SK-N-SH (cell line): ENCODE measurements at regions not wholly inside any gene's neighbourhood (a gene's known extent, or its start where the extent isn't known, plus 50 kb on each side); places are given as distances from the start of the nearest gene placed in this dataset.

ENCODE experiments used
- CTCF ChIA-PET: fragments of 300-600, 350-600 bp; formaldehyde crosslinking; extraction: SDS; loops from one replicate; lab custom pipeline; 2021; lab: Yijun Ruan, JAX
- POLR2A ChIA-PET: fragments of 350-600 bp; sonication (Branson Sonifier 250); formaldehyde crosslinking; extraction: SDS; loops from one replicate; lab custom pipeline; 2020; ENCODE audit warnings: antibody characterized with exemption, inconsistent platforms; lab: Yijun Ruan, JAX
- DNase-seq: peaks from one replicate; pipeline ENCODE4 v3.0.0; 2012
- H2AFZ ChIP-seq: fragments of 200-600 bp; sonication (generic); 2 replicates; pipeline ENCODE4 v1.8.1; 2016; ENCODE audit warnings: antibody characterized with exemption, mild to moderate bottlenecking, low read depth
- H3F3A ChIP-seq: fragments of 200-600 bp; sonication (generic); replicated peaks from 2 replicates; pipeline ENCODE3; 2016; ENCODE audit warnings: antibody characterized with exemption, mild to moderate bottlenecking; ENCODE audit not compliant: insufficient read depth
- H3K27ac ChIP-seq, 2 experiments: fragments of 200-500 bp in 1 of 2; fragments of 200-600 bp in 1 of 2; sonication (Bioruptor generic) in 1 of 2; sonication (generic), shearing (Covaris generic) in 1 of 2; 2 replicates each; pipeline versions ENCODE4 v1.5.1 to v1.6.1; 2014 to 2016; ENCODE audit warnings: low read depth in 2 of 2, inconsistent platforms in 1 of 2, low read length in 1 of 2, mild to moderate bottlenecking in 1 of 2, mixed read lengths in 1 of 2
- H3K27me3 ChIP-seq: fragments of 200-600 bp; sonication (generic), shearing (Covaris generic); 2 replicates; pipeline ENCODE4 v1.6.1; 2016; ENCODE audit warnings: mixed run types; ENCODE audit not compliant: insufficient read depth
- H3K36me3 ChIP-seq, 2 experiments: fragments of 200-500 bp in 1 of 2; fragments of 200-600 bp in 1 of 2; sonication (Bioruptor generic) in 1 of 2; sonication (generic) in 1 of 2; replicated peaks in 1 of 2; 2 replicates each; pipeline versions ENCODE3 to v1.5.1; 2014 to 2016; ENCODE audit warnings: low read length in 1 of 2, mild to moderate bottlenecking in 1 of 2; ENCODE audit not compliant: insufficient read depth in 2 of 2, control insufficient read depth in 1 of 2
- H3K4me1 ChIP-seq, 2 experiments: fragments of 200-500 bp in 1 of 2; fragments of 200-600 bp in 1 of 2; sonication (Bioruptor generic) in 1 of 2; sonication (generic), shearing (Covaris generic) in 1 of 2; 2 replicates each; pipeline versions ENCODE4 v1.5.1 to v1.6.1; 2014 to 2016; ENCODE audit warnings: low read depth in 1 of 2, low read length in 1 of 2, mixed run types in 1 of 2; ENCODE audit not compliant: insufficient read depth in 2 of 2, control insufficient read depth in 1 of 2
- H3K4me2 ChIP-seq: fragments of 200-600 bp; sonication (generic), shearing (Covaris generic); 2 replicates; pipeline ENCODE4 v1.6.1; 2017; ENCODE audit warnings: mixed run types
- H3K4me3 ChIP-seq, 2 experiments: fragments of 200-500 bp in 1 of 2; fragments of 200-600 bp in 1 of 2; sonication (Bioruptor generic) in 1 of 2; sonication (generic), shearing (Covaris generic) in 1 of 2; 2 replicates each; pipeline versions ENCODE4 v1.5.1 to v1.8.1; 2014 to 2016; ENCODE audit warnings: low read depth in 2 of 2, inconsistent platforms in 1 of 2, low read length in 1 of 2, mild to moderate bottlenecking in 1 of 2, mixed read lengths in 1 of 2, moderate library complexity in 1 of 2
- H3K79me2 ChIP-seq: fragments of 200-600 bp; sonication (generic); 2 replicates; pipeline ENCODE4 v1.8.1; 2017; ENCODE audit warnings: mild to moderate bottlenecking; ENCODE audit not compliant: insufficient read depth
- H3K9ac ChIP-seq: fragments of 200-600 bp; sonication (generic); 2 replicates; pipeline ENCODE4 v1.6.1; 2017; ENCODE audit warnings: mixed run types
- H3K9me2 ChIP-seq: fragments of 200-600 bp; sonication (generic); 2 replicates; pipeline ENCODE4 v1.6.1; 2017; ENCODE audit warnings: mixed run types
- H3K9me3 ChIP-seq: fragments of 200-600 bp; sonication (generic); 2 replicates; pipeline ENCODE4 v1.6.1; 2017; ENCODE audit warnings: mixed run types, mild to moderate bottlenecking, moderate library complexity
- H4K20me1 ChIP-seq: fragments of 200-600 bp; sonication (generic); 2 replicates; pipeline ENCODE4 v1.6.1; 2017; ENCODE audit warnings: mild to moderate bottlenecking, mixed run types; ENCODE audit not compliant: insufficient read depth
- CHD2 ChIP-seq: fragments of 150-350 bp; IDR thresholded peaks from 2 replicates; pipeline ENCODE4 v1.6.1; 2018; ENCODE audit warnings: low read length; ENCODE audit not compliant: partially characterized antibody
- ELF1 ChIP-seq: IDR thresholded peaks from 2 replicates; pipeline ENCODE4 v1.4.0; 2012
- FOSL2 ChIP-seq: IDR thresholded peaks from 2 replicates; pipeline ENCODE4 v1.4.0; 2012; ENCODE audit warnings: low read depth, mild to moderate bottlenecking, moderate library complexity, borderline replicate concordance
- FOXJ3 ChIP-seq: sonication (generic); formaldehyde crosslinking; IDR thresholded peaks from 2 replicates; pipeline ENCODE4 v1.5.1; 2020; ENCODE audit warnings: mild to moderate bottlenecking, missing genetic modification reagents
- FOXM1 ChIP-seq: IDR thresholded peaks from 2 replicates; pipeline ENCODE4 v1.4.0; 2012; ENCODE audit warnings: low read depth, mild to moderate bottlenecking
- GABPA ChIP-seq: IDR thresholded peaks from 2 replicates; pipeline ENCODE4 v1.4.0; 2012; ENCODE audit warnings: low read depth, mild to moderate bottlenecking
- JUND ChIP-seq: IDR thresholded peaks from 2 replicates; pipeline ENCODE4 v1.4.0; 2012
- MEF2A ChIP-seq: IDR thresholded peaks from 2 replicates; pipeline ENCODE4 v1.4.0; 2012; ENCODE audit warnings: low read depth, borderline replicate concordance
- MXI1 ChIP-seq: IDR thresholded peaks from 2 replicates; pipeline ENCODE4 v1.6.1; 2012; ENCODE audit warnings: mild to moderate bottlenecking, low read depth, low read length, improper control_type of control experiment
- NFIC ChIP-seq: IDR thresholded peaks from 2 replicates; pipeline ENCODE4 v1.4.0; 2012; ENCODE audit warnings: borderline replicate concordance
- RAD21 ChIP-seq: IDR thresholded peaks from 2 replicates; pipeline ENCODE4 v1.6.1; 2012; ENCODE audit warnings: mild to moderate bottlenecking, low read length
- SIN3A ChIP-seq: IDR thresholded peaks from 2 replicates; pipeline ENCODE4 v1.6.1; 2012; ENCODE audit warnings: low read depth, mild to moderate bottlenecking, low read length, moderate library complexity, borderline replicate concordance
- SMC3 ChIP-seq: IDR thresholded peaks from 2 replicates; pipeline ENCODE4 v1.6.1; 2012; ENCODE audit warnings: low read depth, low read length, improper control_type of control experiment
- TAF1 ChIP-seq: IDR thresholded peaks from 2 replicates; pipeline ENCODE4 v1.6.1; 2012; ENCODE audit warnings: low read depth, mild to moderate bottlenecking, low read length, moderate library complexity, borderline replicate concordance
- TCF12 ChIP-seq: IDR thresholded peaks from 2 replicates; pipeline ENCODE4 v1.4.0; 2012
- YY1 ChIP-seq: IDR thresholded peaks from 2 replicates; pipeline ENCODE4 v1.4.0; 2012; ENCODE audit warnings: low read depth, mild to moderate bottlenecking
- WGBS: methylation state at CpG from one replicate; pipeline ENCODE4 v1.1.6; 2017; ENCODE audit warnings: low lambda C conversion rate; 5-methylcytosine and 5-hydroxymethylcytosine counted together
- TF ChIP-seq, protein P1 (sequence below): IDR thresholded peaks from 2 replicates; pipeline ENCODE4; 2012
- TF ChIP-seq, protein P2 (sequence below): fragments of 150-350 bp; IDR thresholded peaks from 2 replicates; pipeline ENCODE4 v1.6.1; 2016; ENCODE audit warnings: mild to moderate bottlenecking, low read depth, low read length
- TF ChIP-seq, protein P3 (sequence below): IDR thresholded peaks from 2 replicates; pipeline ENCODE4 v1.4.0; 2012; ENCODE audit warnings: low read depth, borderline replicate concordance
- TF ChIP-seq, protein P4 (sequence below): fragments of 200-600 bp; sonication (generic); IDR thresholded peaks from 2 replicates; pipeline ENCODE4 v1.6.1; 2017; ENCODE audit warnings: antibody characterized with exemption, mild to moderate bottlenecking, moderate library complexity

DNA sequence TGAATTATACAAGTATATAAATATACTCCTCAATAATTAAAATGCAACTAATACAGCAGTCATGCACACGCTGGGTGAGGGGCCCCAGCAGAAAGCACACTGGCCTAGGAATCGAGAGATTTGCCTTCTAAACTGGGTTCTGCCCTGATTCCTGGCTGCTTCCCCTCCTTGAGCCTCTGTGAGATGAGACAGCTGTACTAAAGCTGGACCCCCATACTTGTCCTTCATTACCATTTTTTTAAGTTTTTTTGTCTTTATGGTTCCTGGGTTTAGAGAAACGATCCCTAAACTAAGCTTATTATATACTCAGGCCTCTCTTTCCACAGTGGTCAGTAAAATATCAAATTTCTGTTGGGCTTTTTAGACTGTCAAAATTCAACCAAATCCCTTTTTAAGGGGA, 195.1 kb upstream of the DYNLRB2 start:
- no peaks in the 10 kb centered on the region for H3K79me2 ChIP-seq
- H3K36me3 ChIP-seq: no peaks in the 10 kb centered on the region
- CTCF ChIA-PET: no interaction called here
- WGBS: 32% methylated on average over 3 of the region's 3 CpGs
- POLR2A ChIA-PET: no interaction called here
- no peaks in the 10 kb centered on the region for H3K9me3 ChIP-seq
- DNase-seq: no peak
- no peak overlapping the region for H3K27ac ChIP-seq
- no peak overlapping the region for H3K4me2 ChIP-seq
- no peak overlapping the region for H3K9ac ChIP-seq
- H3K4me1 ChIP-seq: no peaks in the 10 kb centered on the region; a peak in 1 of 4 replicates
- TF ChIP-seq SMC3 (no peak), YY1 (no peak), JUND (no peak), RAD21 (no peak), TAF1 (no peak)
- no peak overlapping the region for H3K4me3 ChIP-seq
- H3F3A ChIP-seq: no peaks in the 10 kb centered on the region
- H3K27me3 ChIP-seq: no peaks in the 10 kb centered on the region
- H4K20me1 ChIP-seq: no peaks in the 10 kb centered on the region
- H2AFZ ChIP-seq: no peak overlapping the region
- H3K9me2 ChIP-seq: no peaks in the 10 kb centered on the region

DNA sequence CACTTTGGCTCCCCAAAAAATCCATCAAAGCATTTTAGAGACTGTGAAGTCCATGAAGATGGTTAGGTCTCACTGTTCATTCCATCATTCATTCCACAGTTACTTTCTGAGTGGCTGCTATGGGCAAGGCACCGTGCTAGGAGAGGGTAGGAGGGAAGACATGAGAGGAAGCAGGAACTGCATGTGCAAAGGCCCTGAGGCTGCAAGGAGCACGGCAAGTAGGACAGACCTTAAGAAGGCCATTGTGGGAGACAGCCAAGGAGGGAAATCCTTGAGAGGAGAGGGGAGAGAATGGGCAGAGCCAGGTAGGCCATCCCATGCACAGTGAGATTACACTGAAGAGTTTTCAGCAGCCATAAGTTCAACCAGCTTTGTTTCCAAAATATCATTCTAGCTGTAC, 196.2 kb upstream of the DYNLRB2 start:
- no peak overlapping the region for H3K9ac ChIP-seq
- POLR2A ChIA-PET: no interaction called here
- no peaks in the 10 kb centered on the region for H3K27me3 ChIP-seq
- WGBS: 26% methylated on average over 2 of the region's 2 CpGs
- H3K4me3 ChIP-seq: no peak overlapping the region
- H3K4me1 ChIP-seq: no peaks in the 10 kb centered on the region; a peak in 1 of 4 replicates
- TF ChIP-seq NFIC (no peak), MXI1 (no peak), TCF12 (no peak), JUND (no peak), FOXM1 (no peak)
- TF ChIP-seq, protein P1, sequence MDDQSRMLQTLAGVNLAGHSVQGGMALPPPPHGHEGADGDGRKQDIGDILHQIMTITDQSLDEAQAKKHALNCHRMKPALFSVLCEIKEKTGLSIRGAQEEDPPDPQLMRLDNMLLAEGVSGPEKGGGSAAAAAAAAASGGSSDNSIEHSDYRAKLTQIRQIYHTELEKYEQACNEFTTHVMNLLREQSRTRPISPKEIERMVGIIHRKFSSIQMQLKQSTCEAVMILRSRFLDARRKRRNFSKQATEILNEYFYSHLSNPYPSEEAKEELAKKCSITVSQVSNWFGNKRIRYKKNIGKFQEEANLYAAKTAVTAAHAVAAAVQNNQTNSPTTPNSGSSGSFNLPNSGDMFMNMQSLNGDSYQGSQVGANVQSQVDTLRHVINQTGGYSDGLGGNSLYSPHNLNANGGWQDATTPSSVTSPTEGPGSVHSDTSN: no peak
- TF ChIP-seq, protein P2, sequence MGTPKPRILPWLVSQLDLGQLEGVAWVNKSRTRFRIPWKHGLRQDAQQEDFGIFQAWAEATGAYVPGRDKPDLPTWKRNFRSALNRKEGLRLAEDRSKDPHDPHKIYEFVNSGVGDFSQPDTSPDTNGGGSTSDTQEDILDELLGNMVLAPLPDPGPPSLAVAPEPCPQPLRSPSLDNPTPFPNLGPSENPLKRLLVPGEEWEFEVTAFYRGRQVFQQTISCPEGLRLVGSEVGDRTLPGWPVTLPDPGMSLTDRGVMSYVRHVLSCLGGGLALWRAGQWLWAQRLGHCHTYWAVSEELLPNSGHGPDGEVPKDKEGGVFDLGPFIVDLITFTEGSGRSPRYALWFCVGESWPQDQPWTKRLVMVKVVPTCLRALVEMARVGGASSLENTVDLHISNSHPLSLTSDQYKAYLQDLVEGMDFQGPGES: no peak
- H3K4me2 ChIP-seq: no peak overlapping the region
- H3K9me3 ChIP-seq: no peaks in the 10 kb centered on the region
- no peaks in the 10 kb centered on the region for H3F3A ChIP-seq
- no peak overlapping the region for H3K27ac ChIP-seq
- CTCF ChIA-PET: no interaction called here
- no peak for DNase-seq
- H3K36me3 ChIP-seq: no peaks in the 10 kb centered on the region
- H3K79me2 ChIP-seq: no peaks in the 10 kb centered on the region
- no peaks in the 10 kb centered on the region for H4K20me1 ChIP-seq
- H2AFZ ChIP-seq: no peak overlapping the region
- no peaks in the 10 kb centered on the region for H3K9me2 ChIP-seq

DNA sequence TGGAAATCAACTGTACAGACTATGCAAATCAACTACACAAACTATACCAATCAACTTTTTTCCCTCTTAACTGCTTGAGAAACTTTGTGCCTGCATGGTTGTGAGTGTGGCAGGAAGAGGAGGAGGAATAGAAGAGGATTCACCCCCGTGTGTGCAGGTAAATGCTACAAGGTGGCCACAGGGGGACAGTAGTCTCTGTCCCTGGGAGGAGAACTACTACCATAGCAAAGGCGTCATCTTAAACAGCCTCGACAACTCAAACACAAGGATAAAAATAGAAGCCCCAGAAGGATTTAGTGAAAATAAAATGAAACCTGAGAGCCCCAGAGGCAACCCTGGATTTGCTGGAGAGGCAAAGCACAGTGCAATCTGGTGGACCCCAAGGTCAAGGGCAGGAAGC, 199.5 kb upstream of the DYNLRB2 start:
- Histone ChIP-seq H3K36me3 (no peaks in the 10 kb centered on the region), H3K9me3 (no peaks in the 10 kb centered on the region), H3K27ac (no peak overlapping the region), H3K4me1 (no peaks in the 10 kb centered on the region), H3K9me2 (no peaks in the 10 kb centered on the region), H3K4me3 (no peak overlapping the region), H3K27me3 (no peaks in the 10 kb centered on the region), H2AFZ (no peak overlapping the region), H3K79me2 (no peaks in the 10 kb centered on the region), H3F3A (no peaks in the 10 kb centered on the region), H4K20me1 (no peaks in the 10 kb centered on the region), H3K9ac (no peak overlapping the region), H3K4me2 (no peak overlapping the region)
- DNase-seq: no peak
- 56% methylated on average over 3 of the region's 3 CpGs for WGBS
- ChIA-PET CTCF (no interaction called here), POLR2A (no interaction called here)
- no peak for TF ChIP-seq MEF2A
- TF ChIP-seq JUND: no peak
- no peak for TF ChIP-seq SMC3
- no peak for TF ChIP-seq MXI1
- TF ChIP-seq GABPA: no peak
- TF ChIP-seq TAF1: no peak
- TF ChIP-seq, protein P3, sequence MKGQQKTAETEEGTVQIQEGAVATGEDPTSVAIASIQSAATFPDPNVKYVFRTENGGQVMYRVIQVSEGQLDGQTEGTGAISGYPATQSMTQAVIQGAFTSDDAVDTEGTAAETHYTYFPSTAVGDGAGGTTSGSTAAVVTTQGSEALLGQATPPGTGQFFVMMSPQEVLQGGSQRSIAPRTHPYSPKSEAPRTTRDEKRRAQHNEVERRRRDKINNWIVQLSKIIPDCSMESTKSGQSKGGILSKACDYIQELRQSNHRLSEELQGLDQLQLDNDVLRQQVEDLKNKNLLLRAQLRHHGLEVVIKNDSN: no peak
- no peak for TF ChIP-seq FOXJ3 (CRISPR knock-in tag)
- no peak for TF ChIP-seq FOSL2
- TF ChIP-seq, protein P4, sequence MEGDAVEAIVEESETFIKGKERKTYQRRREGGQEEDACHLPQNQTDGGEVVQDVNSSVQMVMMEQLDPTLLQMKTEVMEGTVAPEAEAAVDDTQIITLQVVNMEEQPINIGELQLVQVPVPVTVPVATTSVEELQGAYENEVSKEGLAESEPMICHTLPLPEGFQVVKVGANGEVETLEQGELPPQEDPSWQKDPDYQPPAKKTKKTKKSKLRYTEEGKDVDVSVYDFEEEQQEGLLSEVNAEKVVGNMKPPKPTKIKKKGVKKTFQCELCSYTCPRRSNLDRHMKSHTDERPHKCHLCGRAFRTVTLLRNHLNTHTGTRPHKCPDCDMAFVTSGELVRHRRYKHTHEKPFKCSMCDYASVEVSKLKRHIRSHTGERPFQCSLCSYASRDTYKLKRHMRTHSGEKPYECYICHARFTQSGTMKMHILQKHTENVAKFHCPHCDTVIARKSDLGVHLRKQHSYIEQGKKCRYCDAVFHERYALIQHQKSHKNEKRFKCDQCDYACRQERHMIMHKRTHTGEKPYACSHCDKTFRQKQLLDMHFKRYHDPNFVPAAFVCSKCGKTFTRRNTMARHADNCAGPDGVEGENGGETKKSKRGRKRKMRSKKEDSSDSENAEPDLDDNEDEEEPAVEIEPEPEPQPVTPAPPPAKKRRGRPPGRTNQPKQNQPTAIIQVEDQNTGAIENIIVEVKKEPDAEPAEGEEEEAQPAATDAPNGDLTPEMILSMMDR: no peak
- no peak for TF ChIP-seq TCF12
- no peak for TF ChIP-seq CHD2
- no peak for TF ChIP-seq NFIC
- no peak for TF ChIP-seq ELF1
- TF ChIP-seq RAD21: no peak
- TF ChIP-seq SIN3A: no peak
